ENCODE measurements at regions not wholly inside any gene's neighbourhood (a gene's known extent, or its start where the extent isn't known, plus 50 kb on each side); places are given as distances from the start of the nearest gene placed in this dataset.

GRCh38 chr4:56191534-56191933 lies 195.8 kb downstream of the AASDH start:
- Histone ChIP-seq H3K9me2 (no peaks in the 10 kb centered on the region), H3K79me2 (ENCODE audit: insufficient read depth) (no peaks in the 10 kb centered on the region), H3K9ac (no peak overlapping the region), H3K4me1 (ENCODE audit: control insufficient read depth in 1 of 2, insufficient read depth in 2 of 2, low read depth in 1 of 2, low read length in 1 of 2) (no peaks in the 10 kb centered on the region; a peak in 1 of 4 replicates), H2AFZ (ENCODE audit: low read depth) (no peak overlapping the region), H3K27me3 (ENCODE audit: insufficient read depth) (no peaks in the 10 kb centered on the region), H3K27ac (ENCODE audit: low read depth in 2 of 2, low read length in 1 of 2) (no peak overlapping the region), H3F3A (replicated peaks; ENCODE audit: insufficient read depth) (no peaks in the 10 kb centered on the region), H3K36me3 (replicated peaks in 1 of 2; ENCODE audit: control insufficient read depth in 1 of 2, insufficient read depth in 2 of 2, low read length in 1 of 2) (no peaks in the 10 kb centered on the region), H3K4me3 (ENCODE audit: low read depth in 2 of 2, low read length in 1 of 2) (no peak overlapping the region), H3K9me3 (no peaks in the 10 kb centered on the region), H3K4me2 (no peak overlapping the region), H4K20me1 (ENCODE audit: insufficient read depth) (no peaks in the 10 kb centered on the region)
- ChIA-PET CTCF (no interaction called here), POLR2A (no interaction called here)
- TF ChIP-seq SIN3A (IDR thresholded peaks at IDR 0.05; ENCODE audit: borderline replicate concordance, low read depth, low read length) (no peak), POLR2AphosphoS5 (IDR thresholded peaks at IDR 0.05; ENCODE audit: low read depth, low read length) (no peak), EP300 (IDR thresholded peaks at IDR 0.05; ENCODE audit: borderline replicate concordance in 1 of 2, low read depth in 1 of 2, low read length in 1 of 2) (no peak), MXI1 (IDR thresholded peaks at IDR 0.05; ENCODE audit: low read depth, low read length) (no peak)
- WGBS (ENCODE audit: low lambda C conversion rate): 85% methylated on average over 6 of the region's 6 CpGs
- no peak for DNase-seq

GRCh38 chr4:56187688-56188087 lies 199.6 kb downstream of the AASDH start:
- H2AFZ ChIP-seq (ENCODE audit: low read depth): no peak overlapping the region
- no peak overlapping the region for H3K9ac ChIP-seq
- no peaks in the 10 kb centered on the region for H3K36me3 ChIP-seq (replicated peaks in 1 of 2; ENCODE audit: control insufficient read depth in 1 of 2, insufficient read depth in 2 of 2, low read length in 1 of 2)
- whole genome bisulfite sequencing (ENCODE audit: low lambda C conversion rate): 80% methylated on average over 6 of the region's 6 CpGs
- POLR2A ChIA-PET: no interaction called here
- H3K79me2 ChIP-seq (ENCODE audit: insufficient read depth): no peaks in the 10 kb centered on the region
- no peaks in the 10 kb centered on the region for H4K20me1 ChIP-seq (ENCODE audit: insufficient read depth)
- no peak overlapping the region for H3K4me2 ChIP-seq
- H3K27me3 ChIP-seq (ENCODE audit: insufficient read depth): no peaks in the 10 kb centered on the region
- no peaks in the 10 kb centered on the region for H3K9me3 ChIP-seq
- TF ChIP-seq FOXM1 (IDR thresholded peaks at IDR 0.05; ENCODE audit: low read depth): no peak
- no peak for TF ChIP-seq ELF1 (IDR thresholded peaks at IDR 0.05)
- no peak for TF ChIP-seq TAF1 (IDR thresholded peaks at IDR 0.05; ENCODE audit: borderline replicate concordance, low read depth, low read length)
- no peak overlapping the region for H3K27ac ChIP-seq (ENCODE audit: low read depth in 2 of 2, low read length in 1 of 2)
- CTCF ChIA-PET: interaction anchor here (0.7 kb wide), 1 partner anchor 29 kb away, joined by 3 read pairs; no protein-coding TSS in a partner anchor
- no peak overlapping the region for H3K4me3 ChIP-seq (ENCODE audit: low read depth in 2 of 2, low read length in 1 of 2)
- H3K4me1 ChIP-seq (ENCODE audit: control insufficient read depth in 1 of 2, insufficient read depth in 2 of 2, low read depth in 1 of 2, low read length in 1 of 2): no peaks in the 10 kb centered on the region
- no peaks in the 10 kb centered on the region for H3K9me2 ChIP-seq
- DNase-seq: no peak
- no peaks in the 10 kb centered on the region for H3F3A ChIP-seq (replicated peaks; ENCODE audit: insufficient read depth)

DNA sequence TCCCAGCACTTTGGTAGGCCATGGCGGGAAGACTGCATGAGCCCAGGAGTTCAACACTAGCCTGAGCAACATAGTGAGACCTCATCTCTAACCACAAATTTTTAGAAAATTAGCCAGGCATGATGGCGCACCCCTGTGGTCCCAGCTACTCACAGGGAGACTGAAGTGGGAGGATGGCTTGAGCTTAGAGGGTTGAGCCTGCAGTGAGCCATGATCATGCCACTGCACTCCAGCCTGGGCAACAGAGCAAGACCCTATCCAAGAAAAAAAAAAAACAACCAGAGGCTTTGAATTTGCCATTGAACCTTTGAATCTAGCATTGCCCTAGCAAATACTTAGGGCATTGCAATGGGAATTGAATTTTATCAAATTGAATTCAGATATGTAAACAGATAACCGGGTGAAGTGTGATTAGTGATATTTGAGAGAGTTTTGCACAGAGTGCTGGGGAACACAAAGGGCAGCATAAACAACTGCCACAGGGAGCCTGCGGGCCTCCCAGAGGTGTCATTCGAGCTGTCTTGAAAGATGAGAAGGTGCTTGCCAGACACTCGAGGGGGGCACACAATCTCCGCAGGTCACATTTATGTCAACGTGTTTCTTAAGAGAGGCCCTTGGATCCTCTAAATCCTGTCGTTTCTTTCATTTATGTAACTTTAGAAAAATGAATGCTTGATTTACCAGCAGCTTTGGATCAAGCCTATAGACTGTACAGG lies 200.3 kb downstream of the AASDH start:
- Histone ChIP-seq H4K20me1 (ENCODE audit: insufficient read depth) (no peaks in the 10 kb centered on the region), H3K4me2 (no peak overlapping the region), H3K4me1 (ENCODE audit: control insufficient read depth in 1 of 2, insufficient read depth in 2 of 2, low read depth in 1 of 2, low read length in 1 of 2) (no peaks in the 10 kb centered on the region), H3K9me2 (no peaks in the 10 kb centered on the region), H3F3A (replicated peaks; ENCODE audit: insufficient read depth) (no peaks in the 10 kb centered on the region), H3K79me2 (ENCODE audit: insufficient read depth) (no peaks in the 10 kb centered on the region), H3K36me3 (replicated peaks in 1 of 2; ENCODE audit: control insufficient read depth in 1 of 2, insufficient read depth in 2 of 2, low read length in 1 of 2) (no peaks in the 10 kb centered on the region), H3K9me3 (no peaks in the 10 kb centered on the region), H3K27me3 (ENCODE audit: insufficient read depth) (no peaks in the 10 kb centered on the region), H3K27ac (ENCODE audit: low read depth in 2 of 2, low read length in 1 of 2) (no peak overlapping the region), H3K4me3 (ENCODE audit: low read depth in 2 of 2, low read length in 1 of 2) (no peak overlapping the region), H2AFZ (ENCODE audit: low read depth) (no peak overlapping the region), H3K9ac (no peak overlapping the region)
- ChIA-PET CTCF (interaction anchor here (0.7 kb wide), 1 partner anchor 30 kb away, joined by 3 read pairs; no protein-coding TSS in a partner anchor), POLR2A (no interaction called here)
- no peak for DNase-seq
- TF ChIP-seq MEF2A (IDR thresholded peaks at IDR 0.05; ENCODE audit: borderline replicate concordance, low read depth): no peak
- TF ChIP-seq, protein P1, sequence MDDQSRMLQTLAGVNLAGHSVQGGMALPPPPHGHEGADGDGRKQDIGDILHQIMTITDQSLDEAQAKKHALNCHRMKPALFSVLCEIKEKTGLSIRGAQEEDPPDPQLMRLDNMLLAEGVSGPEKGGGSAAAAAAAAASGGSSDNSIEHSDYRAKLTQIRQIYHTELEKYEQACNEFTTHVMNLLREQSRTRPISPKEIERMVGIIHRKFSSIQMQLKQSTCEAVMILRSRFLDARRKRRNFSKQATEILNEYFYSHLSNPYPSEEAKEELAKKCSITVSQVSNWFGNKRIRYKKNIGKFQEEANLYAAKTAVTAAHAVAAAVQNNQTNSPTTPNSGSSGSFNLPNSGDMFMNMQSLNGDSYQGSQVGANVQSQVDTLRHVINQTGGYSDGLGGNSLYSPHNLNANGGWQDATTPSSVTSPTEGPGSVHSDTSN (IDR thresholded peaks at IDR 0.05): no peak
- TF ChIP-seq RXRA (IDR thresholded peaks at IDR 0.05; ENCODE audit: borderline replicate concordance, low read depth): no peak
- no peak for TF ChIP-seq GATA2 (CRISPR knock-in tag; IDR thresholded peaks at IDR 0.05)
- TF ChIP-seq RCOR1 (IDR thresholded peaks at IDR 0.05; ENCODE audit: low read length): no peak
- TF ChIP-seq RFX5 (IDR thresholded peaks at IDR 0.05; ENCODE audit: low read length): no peak
- TF ChIP-seq EZH2phosphoT487 (IDR thresholded peaks at IDR 0.05; ENCODE audit: borderline replicate concordance, low read depth): no peak
- TF ChIP-seq SMC3 (IDR thresholded peaks at IDR 0.05; ENCODE audit: low read depth, low read length): no peak
- 82% methylated on average over 9 of the region's 9 CpGs for WGBS (ENCODE audit: low lambda C conversion rate)
